NCI-H2081 treated with DMSO at 0.1 percent for 48 hours (cell line): ENCODE measurements at regions not wholly inside any gene's neighbourhood (a gene's known extent, or its start where the extent isn't known, plus 50 kb on each side); places are given as distances from the start of the nearest gene placed in this dataset.
"Not testable (repeated sequence)": the region's sequence is repeated elsewhere in the genome, so short reads cannot be mapped to it uniquely, and the experiment has no call there.

Experiments used
- DNase-seq: peaks from one replicate; lab custom pipeline; 2025; lab: John Stamatoyannopoulos, UW

GRCh38 chr10:42187501-42188195 lies 450.7 kb downstream of the ZNF33B start:
- DNase-seq = not testable (repeated sequence)

GRCh38 chr10:42177793-42178689 lies 460.3 kb downstream of the ZNF33B start:
- not testable (repeated sequence) for DNase-seq

DNA sequence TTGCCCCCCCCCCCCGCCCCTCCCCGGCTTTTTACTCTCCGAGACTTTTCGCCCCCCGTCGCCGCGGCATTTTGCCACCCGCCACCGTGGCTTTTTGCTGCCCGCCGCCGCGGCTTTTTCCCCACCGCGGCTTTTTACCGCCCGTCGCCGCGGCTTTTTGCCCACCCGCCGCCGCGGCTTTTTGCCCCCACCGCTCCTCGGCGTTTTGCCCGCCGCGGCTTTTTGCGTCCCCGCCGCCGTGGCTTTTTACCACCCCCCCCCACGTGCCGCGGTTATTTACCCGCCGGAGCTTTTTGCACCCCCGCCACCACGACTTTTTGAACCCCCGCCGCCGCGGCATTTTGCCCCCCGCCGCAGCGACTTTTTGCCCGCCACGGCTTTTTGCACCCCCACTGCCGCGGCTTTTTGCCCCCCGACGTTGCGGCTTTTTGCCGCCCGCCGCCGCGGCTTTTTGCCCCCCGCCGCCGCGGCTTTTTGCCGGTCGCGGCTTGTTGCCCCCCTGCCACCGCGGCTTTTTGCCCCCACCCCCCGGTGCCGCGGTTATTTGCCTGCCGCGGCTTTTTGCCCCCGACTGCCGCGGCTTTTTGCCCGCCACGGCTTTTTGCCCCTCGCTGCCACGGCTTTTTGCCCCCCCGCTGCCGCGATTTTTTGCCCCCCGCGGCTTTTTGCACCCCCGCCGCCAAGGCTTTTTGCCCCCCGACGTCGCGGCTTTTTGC lies 461.1 kb downstream of the ZNF33B start:
- no peak for DNase-seq

DNA sequence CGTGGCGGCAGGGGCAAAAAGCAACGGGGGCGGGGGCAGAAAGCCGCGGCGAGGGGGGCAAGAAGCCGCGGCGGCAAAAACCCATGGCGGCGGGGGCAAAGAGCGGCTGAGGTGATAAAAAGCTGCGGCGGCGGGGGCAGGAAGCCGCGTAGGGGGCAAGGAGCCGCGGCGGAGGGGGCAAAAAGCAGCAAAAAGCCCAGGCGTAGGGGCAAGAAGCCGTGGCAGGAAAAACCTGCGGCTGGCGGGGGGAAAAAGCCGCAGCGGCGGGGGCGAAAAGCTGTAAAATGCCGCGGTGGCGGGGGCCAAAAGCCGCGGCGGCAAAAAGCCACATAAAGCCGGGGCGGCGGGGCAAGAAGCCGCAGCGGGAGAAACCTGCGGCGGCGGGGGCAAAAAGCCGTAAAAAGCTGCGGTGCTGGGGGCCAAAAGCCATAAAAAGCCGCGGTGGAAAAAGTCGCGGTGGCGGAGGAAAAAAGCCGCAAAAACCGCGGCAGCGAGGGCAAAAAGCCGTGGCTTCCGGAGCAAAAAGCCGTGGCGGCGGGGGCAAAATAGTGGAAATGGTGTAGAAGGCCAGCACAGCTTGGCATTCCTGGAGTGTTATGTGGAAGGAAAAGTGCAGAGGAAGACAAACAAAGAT lies 487.8 kb downstream of the ZNF33B start:
- DNase-seq = no peak

DNA sequence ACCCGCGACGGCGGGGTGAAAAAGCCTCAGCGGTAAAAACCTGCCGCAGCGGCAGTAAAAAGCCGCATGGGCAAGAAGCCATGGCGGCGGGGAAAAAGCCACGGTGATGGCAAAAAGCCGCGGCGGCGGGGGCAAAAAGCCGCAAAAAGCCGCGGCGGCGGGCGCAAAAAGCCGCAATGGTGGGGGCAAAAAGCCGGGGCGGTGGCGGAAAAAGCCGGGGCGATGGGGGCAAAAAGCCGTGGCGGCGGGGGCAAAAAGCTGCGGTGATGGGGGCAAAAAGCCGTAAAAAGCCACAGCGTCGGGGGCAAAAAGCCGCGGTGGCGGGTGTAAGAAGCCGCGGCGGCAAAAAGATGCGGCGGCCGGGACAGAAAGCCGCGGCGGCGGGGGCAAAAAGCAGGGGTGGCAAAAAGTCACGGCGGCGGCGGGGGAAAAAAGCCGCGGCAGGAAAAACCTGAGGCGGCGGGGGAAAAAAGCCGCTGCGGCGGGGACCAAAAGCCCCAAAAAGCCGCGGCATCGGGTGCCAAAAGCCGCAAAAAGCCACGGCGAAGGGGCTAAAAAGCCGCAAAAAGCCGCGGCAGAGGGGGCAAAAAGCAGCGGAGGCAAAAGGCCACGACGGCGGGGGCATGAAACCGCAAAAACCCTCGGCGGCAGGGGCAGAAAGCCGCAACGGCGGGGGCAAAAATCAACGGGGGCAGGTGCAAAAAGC lies 488.5 kb downstream of the ZNF33B start:
- DNase-seq = no peak

GRCh38 chr10:42149027-42149700 lies 489.2 kb downstream of the ZNF33B start:
- no peak for DNase-seq

DNA sequence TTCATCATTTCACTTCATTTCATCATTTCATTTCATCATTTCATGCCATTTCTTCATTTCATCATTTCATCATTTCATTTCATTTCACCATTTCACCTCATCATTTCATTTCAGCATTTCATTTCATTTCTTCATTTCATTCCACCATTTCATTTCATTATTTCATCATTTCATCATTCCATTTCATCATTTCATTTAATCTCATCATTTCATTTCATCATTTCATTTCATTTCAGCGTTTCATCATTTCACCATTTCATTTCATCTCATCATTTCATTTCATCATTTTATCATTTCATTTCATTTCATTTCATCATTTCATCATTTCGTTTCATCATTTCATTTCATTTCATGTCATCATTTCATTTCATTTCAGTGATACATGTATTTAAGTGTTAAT lies 492.2 kb downstream of the ZNF33B start:
- DNase-seq = not testable (repeated sequence)

GRCh38 chr10:42138023-42138422 lies 500.3 kb downstream of the ZNF33B start:
- not testable (repeated sequence) for DNase-seq

DNA sequence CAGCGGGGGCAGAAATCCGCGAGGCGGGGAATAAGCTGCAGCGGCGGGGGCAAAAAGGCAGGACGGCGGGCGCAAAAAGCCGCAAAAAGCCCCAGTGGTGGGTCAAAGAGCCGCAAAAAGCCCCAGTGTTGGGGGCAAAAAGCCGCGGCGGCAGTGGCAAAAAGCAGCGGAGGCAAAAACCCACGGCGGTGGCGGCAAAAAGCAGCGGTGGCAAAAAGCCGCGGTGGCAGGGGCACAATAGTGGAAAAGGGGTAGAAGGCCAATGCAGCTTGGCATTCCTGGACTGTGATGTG lies 525.3 kb downstream of the ZNF33B start:
- DNase-seq = no peak

DNA sequence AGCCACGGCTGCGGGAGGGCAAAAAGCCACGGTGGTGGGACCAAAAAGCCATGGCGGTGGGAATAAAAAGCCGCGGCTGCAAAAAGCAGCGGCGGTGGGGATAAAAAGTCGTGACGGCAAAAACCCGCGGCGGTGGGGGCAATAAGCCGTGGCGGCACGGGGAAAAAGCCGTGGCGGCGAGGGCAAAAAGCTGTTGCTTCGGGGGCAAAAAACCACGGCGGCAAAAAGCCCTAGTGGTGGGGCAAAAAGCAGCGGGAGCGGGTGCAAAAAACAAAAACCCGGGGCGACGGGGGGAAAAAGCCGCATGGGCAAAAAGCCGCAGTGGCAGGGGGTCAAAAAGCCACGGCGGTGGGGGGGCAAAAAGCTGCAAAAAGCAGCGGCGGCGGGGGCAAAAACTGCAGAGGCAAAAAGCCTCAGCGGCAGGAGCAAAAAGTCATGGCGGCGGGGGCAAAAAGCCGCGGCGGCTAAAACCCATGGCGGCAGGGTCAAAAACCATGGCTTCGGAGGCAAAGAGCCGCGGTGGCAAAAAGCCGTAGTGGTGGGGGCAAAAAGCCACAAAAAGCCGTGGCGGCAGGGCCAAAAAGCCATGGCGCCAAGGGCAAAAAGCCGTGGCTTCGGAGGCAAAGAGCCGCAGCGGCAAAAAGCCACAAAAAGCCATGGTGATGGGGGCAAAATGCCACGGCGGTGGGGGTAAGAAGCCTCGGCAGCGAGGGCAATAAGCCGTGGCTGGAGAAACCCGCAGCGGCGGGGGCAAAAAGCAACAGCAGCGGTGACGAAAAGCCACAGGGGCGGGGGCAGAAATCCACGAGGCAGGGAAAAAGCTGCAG lies 525.8 kb downstream of the ZNF33B start:
- DNase-seq = no peak

GRCh38 chr10:42111661-42112330 lies 526.6 kb downstream of the ZNF33B start:
- no peak for DNase-seq

DNA sequence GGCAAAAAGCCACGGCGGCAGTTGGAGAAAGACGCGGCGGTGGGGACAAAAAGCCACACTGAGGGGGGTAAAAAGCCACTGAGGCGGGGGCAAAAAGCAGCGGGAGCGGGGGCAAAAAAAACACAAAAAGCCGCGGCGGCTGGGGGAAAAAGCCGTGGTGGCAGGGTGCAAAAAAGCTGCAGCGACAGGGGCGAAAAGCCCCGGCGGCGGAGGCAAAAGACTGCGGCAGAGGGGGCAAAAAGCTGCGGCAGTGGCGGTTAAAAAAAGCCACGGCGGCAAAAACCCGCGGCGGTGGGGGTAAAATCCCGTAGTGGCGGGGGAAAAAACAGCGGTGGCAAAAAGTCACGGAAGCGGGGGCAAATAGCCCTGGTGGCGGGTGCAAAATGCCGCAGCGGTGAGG lies 527.3 kb downstream of the ZNF33B start:
- no peak for DNase-seq
